Uterus (tissue), 3 donors: ENCODE measurements at regions not wholly inside any gene's neighbourhood (a gene's known extent, or its start where the extent isn't known, plus 50 kb on each side); places are given as distances from the start of the nearest gene placed in this dataset.

ENCODE experiments used
- DNase-seq, 2 donors: peaks; one replicate each; pipeline ENCODE4 v3.0.0-alpha.2; 2019 to 2020
- H3K27ac ChIP-seq, 2 donors: fragments of 200-600 bp; sonication (generic); 1 replicate in 1 of 2; 2 replicates in 1 of 2; pipeline ENCODE4 v1.5.1; 2016 to 2018
- H3K27me3 ChIP-seq, 2 donors: fragments of 200-600 bp; sonication (generic); one replicate each; pipeline ENCODE4 v1.5.1; 2018 to 2019; ENCODE audit warnings: control low read depth in 1 of 2
- H3K36me3 ChIP-seq, 2 donors: fragments of 200-600 bp; sonication (generic); one replicate each; pipeline ENCODE4 v1.5.1; 2019; ENCODE audit warnings: control low read depth in 1 of 2
- H3K4me1 ChIP-seq, 2 donors: fragments of 200-600 bp; sonication (generic); one replicate each; pipeline ENCODE4 v1.5.1; 2018 to 2019; ENCODE audit warnings: control low read depth in 1 of 2
- H3K4me3 ChIP-seq, 2 donors: fragments of 200-600 bp; sonication (generic); 1 replicate in 1 of 2; 2 replicates in 1 of 2; pipeline ENCODE4 v1.5.1; 2018 to 2019; ENCODE audit warnings: mild to moderate bottlenecking in 1 of 2
- H3K9me3 ChIP-seq, 2 donors: fragments of 200-600 bp; sonication (generic); one replicate each; pipeline ENCODE4 v1.5.1; 2019; ENCODE audit warnings: control low read depth in 1 of 2
- CTCF ChIP-seq, 4 experiments: fragments of 200-600 bp in 2 of 4; fragments of 450-650 bp in 2 of 4; sonication (generic) in 2 of 4; IDR thresholded peaks; one replicate each; pipeline ENCODE4 v1.5.1; 2016 to 2019; ENCODE audit warnings: antibody characterized with exemption in 4 of 4, mild to moderate bottlenecking in 2 of 4, moderate library complexity in 1 of 4
- POLR2A ChIP-seq, 2 donors: fragments of 450-650 bp; IDR thresholded peaks; one replicate each; pipeline ENCODE4 v1.6.1; 2016; ENCODE audit warnings: antibody characterized with exemption in 2 of 2, mild to moderate bottlenecking in 1 of 2, moderate library complexity in 1 of 2
- intact Hi-C: fragments of 100-400 bp; cut with DNase I; formaldehyde crosslinking; loops from one replicate; pipeline ENCODE4 v1.15.1; 2023; ENCODE audit warnings: low total_unique reads
- donor health status: DM: yes; HTN: yes; CAD: no.

- H3K27ac ChIP-seq = no peak overlapping the region
- DNase-seq = no peak
- H3K9me3 ChIP-seq = no peaks in the 10 kb centered on the region
- H3K36me3 ChIP-seq = no peaks in the 10 kb centered on the region
- no peak for TF ChIP-seq POLR2A (IDR thresholded peaks at IDR 0.05)
- no peak for TF ChIP-seq CTCF (IDR thresholded peaks at IDR 0.05)
- intact Hi-C loops = no loop called here
- no peaks in the 10 kb centered on the region for H3K27me3 ChIP-seq
- no peaks in the 10 kb centered on the region for H3K4me1 ChIP-seq
- H3K4me3 ChIP-seq = no peak overlapping the region
These were observed 186.0 kb downstream of the DUSP10 start for GRCh38 chr1:221555689-221556433.

- Histone ChIP-seq H3K4me1 (no peaks in the 10 kb centered on the region), H3K9me3 (no peaks in the 10 kb centered on the region), H3K4me3 (no peak overlapping the region), H3K36me3 (no peaks in the 10 kb centered on the region), H3K27ac (no peak overlapping the region), H3K27me3 (no peaks in the 10 kb centered on the region)
- no peak for TF ChIP-seq CTCF (IDR thresholded peaks at IDR 0.05)
- TF ChIP-seq POLR2A (IDR thresholded peaks at IDR 0.05) = no peak
- intact Hi-C loops = no loop called here
- DNase-seq = no peak
These were observed 185.5 kb downstream of the DUSP10 start for GRCh38 chr1:221556435-221556834.

GRCh38 chr1:221557013-221557412 is 184.9 kb downstream of the DUSP10 start:
- no peaks in the 10 kb centered on the region for H3K36me3 ChIP-seq
- intact Hi-C loops = no loop called here
- H3K4me1 ChIP-seq = no peaks in the 10 kb centered on the region
- no peaks in the 10 kb centered on the region for H3K9me3 ChIP-seq
- TF ChIP-seq CTCF (IDR thresholded peaks at IDR 0.05) (no peak), POLR2A (IDR thresholded peaks at IDR 0.05) (no peak)
- no peak overlapping the region for H3K27ac ChIP-seq
- no peak for DNase-seq
- H3K27me3 ChIP-seq = no peaks in the 10 kb centered on the region
- H3K4me3 ChIP-seq = no peak overlapping the region

GRCh38 chr1:221558396-221558795 is 183.5 kb downstream of the DUSP10 start:
- H3K27me3 ChIP-seq = no peaks in the 10 kb centered on the region
- TF ChIP-seq CTCF (IDR thresholded peaks at IDR 0.05) = no peak
- TF ChIP-seq POLR2A (IDR thresholded peaks at IDR 0.05) = no peak
- H3K27ac ChIP-seq = no peak overlapping the region
- no peak for DNase-seq
- H3K4me1 ChIP-seq = no peaks in the 10 kb centered on the region
- intact Hi-C loops = no loop called here
- H3K36me3 ChIP-seq = no peaks in the 10 kb centered on the region
- no peak overlapping the region for H3K4me3 ChIP-seq
- no peaks in the 10 kb centered on the region for H3K9me3 ChIP-seq

GRCh38 chr1:221559911-221560310 is 182.0 kb downstream of the DUSP10 start:
- intact Hi-C loops = no loop called here
- Histone ChIP-seq H3K27me3 (no peaks in the 10 kb centered on the region), H3K4me3 (no peak overlapping the region), H3K27ac (no peak overlapping the region), H3K4me1 (no peaks in the 10 kb centered on the region), H3K36me3 (no peaks in the 10 kb centered on the region), H3K9me3 (no peaks in the 10 kb centered on the region)
- no peak for DNase-seq
- TF ChIP-seq CTCF (IDR thresholded peaks at IDR 0.05) (no peak), POLR2A (IDR thresholded peaks at IDR 0.05) (no peak)
